SIG-M5 (cell line): ENCODE measurements at regions not wholly inside any gene's neighbourhood (a gene's known extent, or its start where the extent isn't known, plus 50 kb on each side); places are given as distances from the start of the nearest gene placed in this dataset.
"Not testable (repeated sequence)": the region's sequence is repeated elsewhere in the genome, so short reads cannot be mapped to it uniquely, and the experiment has no call there.

Experiments used
- DNase-seq: peaks from one replicate; lab custom pipeline; 2025; lab: John Stamatoyannopoulos, UW

DNA sequence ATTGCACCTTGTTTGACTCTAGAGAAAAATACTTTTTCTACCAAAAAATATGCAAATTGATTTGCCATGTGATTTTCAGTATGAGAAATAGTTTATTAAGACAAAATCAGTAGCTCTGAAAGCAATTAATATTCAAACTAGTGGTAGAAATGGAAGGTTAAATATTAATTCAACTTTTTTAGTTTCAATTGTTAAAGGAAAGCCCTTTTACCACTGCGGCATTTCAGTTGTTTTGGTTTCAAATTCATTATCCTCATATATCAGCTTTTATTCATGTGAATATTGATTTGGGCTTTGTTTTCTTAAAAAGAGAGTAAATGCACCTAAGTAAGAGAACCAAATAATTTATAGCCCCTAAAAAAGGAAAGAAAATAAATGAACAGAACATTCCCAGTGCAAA lies 660.6 kb upstream of the CHD1 start:
- DNase-seq, result no peak

DNA sequence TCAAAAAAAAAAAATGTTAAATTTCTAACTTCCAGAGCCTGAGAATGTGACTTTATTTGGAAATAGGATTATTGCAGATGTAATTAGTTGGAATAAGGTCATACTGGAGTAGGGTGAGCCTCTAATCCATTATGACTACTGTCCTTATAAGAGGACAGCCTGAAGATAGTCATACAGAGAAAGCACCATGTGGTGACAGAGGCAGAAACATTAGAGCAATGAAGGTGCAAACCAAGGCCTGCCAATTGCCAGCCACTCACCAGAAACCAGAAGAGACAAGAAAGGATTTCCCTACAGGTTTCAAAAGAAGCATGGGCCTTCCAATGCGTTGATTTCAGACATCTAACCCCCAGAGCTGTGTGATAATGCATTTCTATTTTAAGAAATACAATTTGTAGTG lies 659.2 kb upstream of the CHD1 start:
- DNase-seq, result no peak

DNA sequence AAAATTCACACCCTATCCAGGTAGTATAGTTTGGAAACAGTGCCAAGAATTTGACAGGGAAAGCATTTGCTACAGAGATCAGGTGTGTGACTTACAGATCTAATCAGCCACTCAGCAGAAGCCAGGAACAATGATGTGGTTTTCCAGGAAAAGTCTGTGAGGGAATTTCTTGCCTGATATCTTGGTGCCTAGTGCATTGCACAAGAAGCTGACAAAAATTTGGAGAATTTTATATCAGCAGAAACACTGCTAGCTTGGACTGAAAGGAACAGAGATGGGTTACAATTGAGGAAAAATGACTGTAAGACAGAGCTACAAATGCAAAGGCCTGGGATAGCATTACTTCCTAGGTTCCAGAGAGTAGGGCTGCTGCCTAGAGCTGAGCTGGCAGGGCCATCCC lies 658.1 kb upstream of the CHD1 start:
- DNase-seq, result no peak

DNA sequence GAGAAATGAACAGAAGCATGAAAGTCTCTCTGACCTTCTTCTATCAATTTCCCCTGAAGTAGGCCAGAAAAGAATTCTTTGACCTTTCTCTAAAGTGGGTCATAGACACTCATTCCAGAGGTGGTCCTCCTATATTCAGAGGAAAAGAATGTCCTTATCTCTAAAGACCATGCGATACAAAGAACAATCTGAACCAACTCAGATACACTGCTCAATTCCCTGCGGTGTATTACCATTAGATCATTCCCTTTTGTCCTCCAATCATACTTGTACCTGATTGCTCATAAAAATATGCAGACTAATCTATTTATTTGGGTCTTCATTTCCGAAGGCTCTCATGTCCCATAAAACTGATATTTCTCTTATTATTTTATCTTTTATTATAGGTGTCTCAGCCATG lies 652.4 kb upstream of the CHD1 start:
- DNase-seq, result not testable (repeated sequence)

DNA sequence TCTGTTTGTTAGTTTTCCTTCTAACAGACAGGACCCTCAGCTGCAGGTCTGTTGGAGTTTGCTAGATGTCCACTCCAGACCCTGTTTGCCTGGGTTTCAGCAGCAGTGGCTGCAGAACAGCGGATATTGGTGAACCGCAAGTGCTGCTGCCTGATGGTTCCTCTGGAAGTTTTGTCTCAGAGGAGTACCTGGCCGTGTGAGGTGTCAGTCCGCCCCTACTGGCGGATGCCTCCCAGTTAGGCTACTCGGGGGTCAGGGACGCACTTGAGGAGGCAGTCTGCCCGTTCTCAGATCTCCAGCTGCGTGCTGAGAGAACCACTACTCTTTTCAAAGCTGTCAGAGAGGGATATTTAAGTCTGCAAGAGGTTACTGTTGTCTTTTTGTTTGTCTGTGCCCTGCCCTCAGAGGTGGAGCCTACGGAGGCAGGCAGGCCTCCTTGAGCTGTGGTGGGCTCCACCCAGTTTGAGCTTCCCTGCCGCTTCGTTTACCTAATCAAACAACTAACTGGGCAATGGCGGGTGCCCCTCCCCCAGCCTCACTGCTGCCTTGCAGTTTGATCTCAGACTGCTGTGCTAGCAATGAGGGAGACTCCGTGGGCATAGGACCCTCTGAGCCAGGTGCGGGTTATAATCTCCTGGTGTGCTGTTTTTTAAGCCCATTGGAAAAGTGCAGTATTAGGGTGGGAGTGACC lies 634.3 kb upstream of the CHD1 start:
- not testable (repeated sequence) for DNase-seq

DNA sequence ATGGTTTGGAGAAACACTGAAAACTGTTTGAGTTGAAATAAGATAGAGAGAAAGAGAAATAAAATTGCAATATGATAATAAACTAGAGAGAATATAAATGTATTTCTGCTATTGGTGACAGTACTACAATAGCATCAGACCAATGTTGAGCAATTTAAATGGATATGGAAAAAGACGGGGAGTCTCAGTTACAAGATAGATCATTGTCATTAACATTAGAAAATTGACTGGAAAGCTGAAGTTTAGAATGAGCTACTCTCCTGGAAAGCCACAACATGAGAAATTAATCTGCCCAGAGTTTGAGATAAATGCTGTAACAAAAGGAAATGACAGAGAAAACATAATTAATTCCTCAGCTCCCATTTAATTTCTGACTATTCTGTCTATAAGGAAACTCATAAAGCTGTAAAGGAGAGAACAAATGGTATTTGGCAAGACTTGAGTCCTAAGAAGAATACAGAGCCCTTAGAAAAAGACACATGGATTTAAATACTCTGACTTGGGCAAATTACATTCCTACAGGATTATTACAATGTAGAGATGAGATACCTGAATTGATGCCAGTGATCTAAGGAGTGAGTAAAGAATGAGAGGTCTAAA lies 624.5 kb upstream of the CHD1 start:
- DNase-seq, result no peak

DNA sequence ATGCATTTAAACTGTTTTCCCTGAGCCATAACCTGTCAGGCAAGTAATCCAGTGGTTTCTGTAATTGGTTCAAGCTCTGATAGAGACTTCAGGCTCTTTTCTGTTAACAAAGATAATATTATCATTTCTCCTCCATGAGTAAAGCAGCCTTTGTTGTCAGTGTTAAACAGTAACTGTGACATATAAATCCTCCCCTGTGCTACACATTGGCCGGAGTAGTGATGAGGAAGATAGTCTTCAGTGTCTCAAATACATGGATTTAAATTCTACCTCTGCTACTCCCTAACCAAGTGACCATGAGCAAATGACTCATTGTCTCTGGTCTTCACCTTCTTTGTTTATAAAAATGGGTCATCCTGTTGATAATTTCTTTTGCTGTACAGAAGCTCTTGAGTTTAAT lies 615.5 kb upstream of the CHD1 start:
- DNase-seq, result no peak

DNA sequence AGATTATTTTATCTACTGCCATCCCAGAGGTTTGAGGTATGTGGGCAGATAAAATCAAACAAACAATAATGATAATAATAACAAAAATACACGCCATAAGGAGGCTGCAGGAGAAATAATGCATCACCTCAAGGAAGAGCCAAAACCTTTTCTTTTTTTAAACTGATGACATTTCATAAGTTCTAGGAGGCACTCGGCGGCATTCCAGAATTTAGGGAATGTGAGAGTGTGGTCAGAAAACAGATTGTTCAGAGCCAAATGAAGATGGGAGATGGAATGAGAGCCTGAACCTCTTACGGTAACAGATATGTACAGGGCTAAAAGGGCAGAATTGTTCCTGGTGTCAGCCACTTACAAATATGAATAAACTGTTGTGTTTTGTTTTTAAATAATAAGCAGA lies 615.0 kb upstream of the CHD1 start:
- DNase-seq, result no peak

DNA sequence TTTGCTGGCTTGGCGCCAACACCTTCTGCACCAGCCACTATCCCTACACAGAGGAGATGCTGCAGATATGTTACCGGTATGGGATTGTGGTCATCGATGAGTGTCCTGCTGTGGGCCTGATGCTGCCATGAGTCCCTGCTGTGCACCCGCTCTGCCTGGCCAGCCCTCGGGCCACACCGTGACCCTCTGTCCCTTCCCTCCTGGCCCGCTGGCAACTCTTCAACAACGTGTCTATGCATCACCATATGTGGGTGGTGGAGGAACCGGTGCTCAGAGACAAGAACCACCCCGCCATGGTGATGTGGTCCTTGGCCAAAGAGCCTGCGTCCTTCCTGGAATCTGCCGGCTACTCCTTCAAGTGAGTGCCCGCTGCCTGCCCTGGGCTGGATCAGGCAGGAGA lies 605.4 kb upstream of the CHD1 start:
- not testable (repeated sequence) for DNase-seq

DNA sequence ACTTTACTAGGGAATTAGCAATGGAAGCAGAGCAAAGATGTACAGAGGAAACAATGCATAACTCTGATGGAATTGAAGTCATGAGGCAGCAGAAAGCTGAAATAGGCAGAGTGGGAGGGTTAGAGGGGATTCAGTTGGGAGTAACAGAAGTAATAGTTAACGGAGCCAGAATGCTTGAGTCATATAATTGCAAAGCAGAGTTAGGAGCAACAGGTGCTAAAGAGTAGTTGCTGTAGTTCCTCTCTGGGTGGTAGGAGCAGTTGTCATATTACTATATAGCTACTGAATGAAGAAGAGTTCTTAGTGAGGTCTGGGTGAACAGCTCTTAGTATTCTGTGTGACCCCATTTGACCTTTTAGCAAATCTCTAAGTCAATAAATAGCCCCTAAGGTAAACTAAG lies 592.9 kb upstream of the CHD1 start:
- not testable (repeated sequence) for DNase-seq

DNA sequence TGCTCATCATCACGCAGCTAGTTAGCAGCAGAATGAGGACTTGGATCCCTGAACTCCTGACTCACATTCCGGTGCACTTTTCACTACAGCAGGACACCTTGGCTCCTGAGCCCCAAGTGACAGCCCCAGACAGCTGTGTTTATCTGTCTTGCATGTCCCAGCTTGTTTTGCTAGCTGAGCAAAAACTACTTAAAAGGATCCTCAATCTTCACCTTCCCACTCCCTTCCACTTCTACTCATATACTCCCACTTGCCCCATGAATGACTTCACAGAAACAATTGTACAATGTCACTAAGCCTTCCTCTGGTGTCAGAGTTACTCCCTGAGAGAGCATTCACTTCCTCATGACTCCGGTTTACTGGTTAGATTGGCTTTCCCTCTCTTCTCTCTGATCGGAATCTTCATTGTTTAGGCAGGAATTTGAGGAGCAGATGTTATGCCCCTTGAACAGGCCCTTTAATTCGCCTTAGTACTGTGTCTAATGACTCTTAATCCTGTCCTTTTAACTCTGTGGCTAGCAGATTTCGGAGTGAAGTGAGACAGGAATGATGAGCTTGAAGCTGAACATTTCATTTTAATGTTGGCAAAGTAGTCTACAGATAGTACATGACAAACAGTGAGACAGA lies 587.2 kb upstream of the CHD1 start:
- DNase-seq, result not testable (repeated sequence)

DNA sequence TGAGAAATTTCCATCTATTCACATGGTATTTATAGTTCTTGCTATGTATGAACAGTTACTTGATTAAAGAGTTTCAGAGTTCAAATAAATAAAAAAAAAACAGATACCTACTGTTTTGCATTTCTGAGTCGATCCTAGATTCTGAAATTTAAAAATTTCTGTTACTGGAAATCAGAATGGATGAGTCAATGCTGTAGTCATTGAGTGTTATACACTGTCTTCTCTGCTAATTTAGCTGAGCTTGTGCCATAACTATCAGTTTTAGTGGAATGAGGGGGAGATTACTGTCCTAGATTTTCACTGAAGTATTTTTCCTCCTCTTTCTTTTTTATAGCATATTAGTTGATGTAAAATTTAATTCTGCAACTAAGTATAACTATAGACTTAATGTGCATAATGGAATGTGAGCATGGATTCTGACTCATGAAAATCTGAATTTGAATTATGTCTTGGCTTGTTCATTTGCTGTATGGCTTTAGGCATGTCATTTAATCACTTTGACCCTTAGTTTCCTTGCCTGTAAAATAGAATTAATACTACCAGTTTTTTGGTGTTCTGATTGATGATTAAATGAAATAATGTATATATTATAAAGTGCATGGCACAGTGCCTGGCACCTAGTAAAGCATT lies 581.5 kb upstream of the CHD1 start:
- not testable (repeated sequence) for DNase-seq

DNA sequence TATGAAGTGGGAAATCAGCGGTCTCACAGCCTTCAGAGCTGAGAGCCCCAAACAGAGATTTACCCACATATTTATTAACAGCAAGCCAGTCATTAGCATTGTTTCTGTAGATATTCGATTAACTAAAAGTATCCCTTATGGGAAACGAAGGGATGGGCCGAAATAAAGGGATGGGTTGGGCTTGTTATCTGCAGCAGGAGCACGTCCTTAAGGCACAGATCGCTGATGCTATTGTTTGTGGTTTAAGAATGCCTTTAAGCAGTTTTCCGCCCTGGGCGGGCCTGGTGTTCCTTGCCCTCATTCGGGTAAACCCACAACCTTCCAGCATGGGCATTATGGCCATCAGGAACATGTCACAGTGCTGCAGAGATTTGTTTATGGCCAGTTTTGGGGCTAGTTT lies 580.3 kb upstream of the CHD1 start:
- not testable (repeated sequence) for DNase-seq

DNA sequence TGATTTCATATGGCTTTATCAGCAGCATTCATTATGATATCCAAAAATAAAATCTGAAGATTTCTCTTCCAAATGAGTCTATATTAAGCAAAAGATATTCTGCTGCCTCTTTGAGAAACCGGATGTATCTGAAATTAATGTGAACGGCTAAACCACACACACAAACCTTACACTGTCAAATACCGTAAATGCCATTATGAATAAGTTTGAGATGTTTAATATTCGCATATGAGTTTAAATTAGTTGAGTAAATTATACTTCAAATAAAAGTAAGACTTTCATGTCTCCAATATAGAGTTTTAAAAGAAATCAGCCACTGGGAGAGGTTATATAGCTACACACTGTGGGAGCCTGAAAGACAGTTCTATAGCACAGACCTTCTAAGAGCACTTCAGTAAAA lies 566.6 kb upstream of the CHD1 start:
- DNase-seq, result not testable (repeated sequence)

DNA sequence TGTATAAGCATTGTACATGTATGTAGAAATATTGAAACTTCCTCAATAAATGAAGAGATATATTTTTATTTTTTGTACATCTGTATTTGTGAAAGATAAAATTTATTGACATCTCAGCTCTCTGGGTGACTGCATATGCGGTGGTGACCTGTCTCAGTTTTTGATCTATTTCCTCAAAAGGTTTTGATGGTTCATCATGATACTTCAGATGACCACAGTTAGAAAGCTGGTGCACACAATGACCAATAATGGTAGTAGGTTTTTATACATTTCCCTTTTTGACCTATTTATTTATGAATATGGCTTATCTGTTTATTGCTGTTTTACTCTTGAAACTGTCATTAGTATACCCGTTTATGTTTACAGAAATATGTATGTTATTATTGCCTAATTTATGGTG lies 549.6 kb upstream of the CHD1 start:
- not testable (repeated sequence) for DNase-seq

DNA sequence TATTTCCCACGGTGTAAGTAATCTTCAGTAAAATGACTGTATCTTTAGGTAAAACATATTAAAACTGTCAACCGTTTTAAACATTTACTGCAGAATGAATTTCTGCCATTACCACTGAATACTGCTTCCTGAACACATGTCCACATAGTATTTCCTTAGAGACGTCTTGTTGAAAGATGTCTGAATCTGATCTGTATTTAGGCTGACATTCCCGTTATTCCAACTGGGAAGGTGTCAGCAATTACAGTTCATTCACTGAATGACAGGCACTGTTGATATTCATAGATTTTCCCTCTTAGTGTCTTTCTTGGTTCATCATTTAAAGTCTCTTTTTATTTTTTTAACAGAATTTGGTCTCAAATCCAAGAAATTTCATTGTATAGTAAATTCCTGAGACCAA lies 544.5 kb upstream of the CHD1 start:
- not testable (repeated sequence) for DNase-seq

DNA sequence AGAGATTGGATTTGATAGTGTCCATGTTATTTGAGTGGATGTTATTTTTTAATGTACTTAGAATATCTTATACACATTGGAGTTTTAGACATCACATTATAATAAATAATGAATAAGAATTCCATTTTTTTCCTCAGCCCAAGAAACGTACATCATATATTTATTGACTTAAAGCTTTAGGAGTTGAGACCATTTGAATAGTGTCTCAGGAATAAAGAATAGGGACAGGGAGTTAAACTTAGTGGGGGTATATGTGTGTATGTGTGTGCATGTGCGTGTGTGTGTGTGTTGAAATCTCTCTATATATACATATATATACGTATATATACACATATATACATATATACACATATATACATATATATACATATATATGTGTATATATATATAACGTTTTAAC lies 542.9 kb upstream of the CHD1 start:
- DNase-seq, result not testable (repeated sequence)

DNA sequence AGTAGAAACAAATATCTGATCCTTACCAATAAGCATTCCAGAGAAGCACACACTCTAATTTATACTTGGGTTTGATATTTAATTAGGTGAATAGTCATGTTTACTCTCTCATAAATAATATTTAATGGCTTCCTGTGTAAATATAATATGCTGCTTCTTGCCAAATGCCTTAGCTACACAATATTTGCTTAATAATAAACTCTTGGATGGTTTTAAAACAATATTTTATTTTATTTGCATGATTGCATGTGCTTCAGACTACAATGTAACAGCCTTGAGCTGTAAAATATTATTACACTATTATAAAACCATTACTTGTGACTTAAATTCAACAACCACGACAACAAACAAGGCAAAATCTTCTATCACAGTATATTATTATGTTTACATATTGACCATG lies 542.4 kb upstream of the CHD1 start:
- DNase-seq, result not testable (repeated sequence)

DNA sequence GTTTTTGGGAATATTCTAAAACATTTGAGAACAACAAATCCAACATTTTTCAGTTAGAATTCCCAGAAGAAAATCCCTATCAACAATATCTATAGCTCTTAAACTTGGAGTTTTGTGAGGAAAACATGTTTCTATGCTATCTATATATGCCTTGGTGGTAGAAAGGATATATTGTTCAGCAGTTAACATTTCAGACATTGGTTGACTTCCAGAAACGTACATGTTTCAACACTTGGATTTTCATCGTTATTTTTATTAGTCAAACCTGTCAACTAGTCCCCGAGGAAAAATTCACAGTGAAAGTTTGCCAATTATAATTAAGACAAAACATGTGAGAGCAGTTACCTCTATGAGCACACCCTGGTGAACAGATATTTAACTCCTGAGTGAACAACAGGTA lies 541.8 kb upstream of the CHD1 start:
- DNase-seq, result not testable (repeated sequence)

DNA sequence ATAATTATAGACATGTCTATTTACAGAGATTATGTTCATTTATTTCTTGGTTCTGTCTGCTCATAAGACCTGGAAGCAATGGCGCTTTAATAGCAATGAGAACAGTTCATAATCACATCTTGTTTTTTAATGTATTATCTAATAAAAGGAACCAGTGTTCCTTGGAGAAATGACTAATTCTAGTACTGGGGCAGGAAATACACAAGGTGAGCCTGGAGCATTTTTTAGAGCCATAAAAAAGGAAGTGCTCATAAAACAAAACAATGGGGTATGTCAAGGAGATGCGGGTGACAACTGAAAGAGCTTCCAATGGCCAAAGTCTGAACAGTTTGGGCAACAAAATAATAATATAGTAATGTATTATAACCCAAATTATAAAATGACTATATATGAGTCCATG lies 531.9 kb upstream of the CHD1 start:
- DNase-seq, result no peak

DNA sequence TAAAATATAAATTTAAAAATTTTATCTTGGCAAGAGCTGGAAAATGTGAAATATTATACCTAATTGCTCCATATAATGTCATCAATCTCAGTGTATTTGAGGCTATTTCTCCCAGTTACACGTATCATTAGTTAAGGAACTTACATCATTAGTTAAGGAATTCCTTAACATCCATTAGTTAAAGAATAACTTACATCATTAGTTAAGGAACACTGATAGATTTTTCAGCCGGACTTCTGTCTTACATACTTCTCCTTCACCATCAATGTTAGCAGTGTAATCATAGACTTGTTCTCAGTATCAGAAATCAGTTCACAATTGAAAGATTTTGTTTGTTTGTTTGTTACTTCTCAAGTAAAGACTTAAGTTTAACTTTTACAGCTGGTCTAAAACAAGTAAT lies 524.4 kb upstream of the CHD1 start:
- no peak for DNase-seq

DNA sequence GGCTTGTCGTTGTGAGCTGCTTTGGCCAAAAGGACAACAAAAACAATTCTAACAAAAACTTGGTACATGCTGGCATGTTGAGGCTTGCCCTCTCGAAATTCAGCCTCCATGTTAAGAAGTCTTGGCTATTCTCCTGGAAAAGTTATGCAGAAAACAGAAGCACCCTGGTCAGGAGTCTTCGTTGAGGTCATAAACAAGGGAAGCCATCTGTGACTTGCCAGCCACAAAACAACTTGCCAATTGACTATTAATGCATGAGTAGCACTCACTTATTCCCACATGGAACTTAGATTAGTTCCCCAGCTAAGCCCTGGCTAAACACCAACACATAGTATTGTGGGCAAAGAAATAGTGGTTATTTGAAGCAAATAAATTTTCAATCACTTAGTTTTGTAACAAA lies 521.0 kb upstream of the CHD1 start:
- no peak for DNase-seq

DNA sequence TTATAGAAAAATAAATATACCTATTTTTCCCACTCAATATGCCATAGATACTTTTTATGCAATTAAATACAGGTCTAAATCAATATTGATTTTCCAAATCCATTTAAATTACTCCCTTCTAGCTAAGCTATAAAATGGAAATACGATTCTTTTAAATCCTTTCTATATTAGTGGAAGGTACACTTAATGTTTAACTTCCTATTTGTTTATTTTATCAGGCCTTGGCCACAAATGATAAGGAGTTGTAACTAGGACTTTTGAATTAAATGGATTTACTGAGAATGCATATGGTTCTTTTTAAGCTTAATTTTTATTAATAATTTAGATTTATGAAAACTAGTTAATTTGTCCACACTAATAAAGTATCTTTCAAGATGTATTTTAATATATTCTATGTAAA lies 517.0 kb upstream of the CHD1 start:
- no peak for DNase-seq
